Upper lobe of left lung (tissue), 6 donors: ENCODE measurements at regions not wholly inside any gene's neighbourhood (a gene's known extent, or its start where the extent isn't known, plus 50 kb on each side); places are given as distances from the start of the nearest gene placed in this dataset.
A peak's percentile ranks its signal among the peaks of the same experiment; 100 is the strongest.

ENCODE experiments used
- ATAC-seq, 2 donors: fragments of 200-7000 bp; cut with Tn5 transposase; one replicate each; pipeline ENCODE4 v1.9.1; 2022; ENCODE audit warnings: mild to moderate bottlenecking in 2 of 2, moderate library complexity in 2 of 2; ENCODE audit not compliant: low FRiP score in 2 of 2
- DNase-seq, 2 donors: peaks; one replicate each; pipeline ENCODE4 v3.0.0-alpha.2; 2019 to 2020
- H3K27ac ChIP-seq, 4 donors: fragments of 200-600 bp; sonication (generic); one replicate each; pipeline ENCODE4 v1.5.1; 2016 to 2019
- H3K27me3 ChIP-seq, 4 donors: fragments of 200-600 bp; sonication (generic); one replicate each; pipeline ENCODE4 v1.5.1; 2017 to 2019
- H3K36me3 ChIP-seq, 4 donors: fragments of 200-600 bp; sonication (generic); one replicate each; pipeline ENCODE4 v1.5.1; 2016 to 2019
- H3K4me1 ChIP-seq, 4 donors: fragments of 200-600 bp; sonication (generic); one replicate each; pipeline ENCODE4 v1.5.1; 2018 to 2019
- H3K4me3 ChIP-seq, 4 donors: fragments of 200-600 bp; sonication (generic); one replicate each; pipeline ENCODE4 v1.5.1; 2017 to 2019; ENCODE audit warnings: mild to moderate bottlenecking in 2 of 4, moderate library complexity in 1 of 4
- H3K9me3 ChIP-seq, 4 donors: fragments of 200-600 bp; sonication (generic); one replicate each; pipeline ENCODE4 v1.5.1; 2018 to 2019
- EP300 ChIP-seq, 4 donors: sonication (generic); formaldehyde crosslinking; IDR thresholded peaks; one replicate each; pipeline ENCODE4 v1.5.1; 2017; ENCODE audit warnings: antibody characterized with exemption in 4 of 4, control low read depth in 2 of 4
- POLR2A ChIP-seq, 4 donors: fragments of 450-650 bp; IDR thresholded peaks; one replicate each; pipeline ENCODE4 v1.5.1; 2016 to 2017; ENCODE audit warnings: antibody characterized with exemption in 4 of 4, mild to moderate bottlenecking in 2 of 4
- POLR2AphosphoS5 ChIP-seq, 2 donors: sonication (generic); formaldehyde crosslinking; IDR thresholded peaks; one replicate each; pipeline ENCODE4 v1.5.1; 2017; ENCODE audit warnings: antibody characterized with exemption in 2 of 2
- WGBS, 2 donors: methylation state at CpG; one replicate each; pipeline ENCODE4 v1.1.5; 2017 to 2018; 5-methylcytosine and 5-hydroxymethylcytosine counted together
- TF ChIP-seq, protein P1 (sequence below), 6 experiments: fragments of 450-650 bp in 4 of 6; fragments of 200-600 bp in 2 of 6; sonication (generic) in 2 of 6; IDR thresholded peaks; one replicate each; pipeline ENCODE4 v1.5.1; 2016 to 2019; ENCODE audit warnings: antibody characterized with exemption in 6 of 6
- donor health status: DM: no; HTN: no; CAD: no; lungs with moderate emphysema.
- donor health status: DM: no; HTN: yes; CAD: no; lungs with severe emphysema.

DNA sequence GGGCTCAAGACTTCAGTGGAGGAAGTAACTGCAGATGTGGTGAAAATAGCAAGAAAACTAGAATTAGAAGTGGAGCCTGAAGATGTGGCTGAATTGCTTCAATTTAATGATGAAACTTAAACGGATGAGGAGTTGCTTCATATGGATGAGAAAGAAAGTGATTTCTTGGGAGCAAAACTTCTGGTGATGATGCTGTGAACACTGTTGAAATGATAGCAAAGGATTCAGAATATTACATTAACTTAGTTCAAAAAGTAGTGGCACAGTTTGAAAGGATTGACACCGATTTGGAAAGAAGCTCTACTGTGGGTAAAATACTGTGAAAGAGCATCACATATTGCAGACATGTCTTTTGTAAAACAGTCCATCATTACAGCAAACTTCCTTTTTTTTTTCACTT lies 638.0 kb downstream of the NYAP2 start:
- whole genome bisulfite sequencing, 2 donors: 78% methylated on average over 2 of the region's 2 CpGs
- Histone ChIP-seq H3K9me3 (no peaks in the 10 kb centered on the region), H3K4me1 (no peaks in the 10 kb centered on the region), H3K36me3 (no peaks in the 10 kb centered on the region), H3K4me3 (no peak overlapping the region), H3K27me3 (no peaks in the 10 kb centered on the region), H3K27ac (no peak overlapping the region)
- DNase-seq: no peak
- TF ChIP-seq EP300 (IDR thresholded peaks at IDR 0.05): no peak
- TF ChIP-seq POLR2AphosphoS5 (IDR thresholded peaks at IDR 0.05): no peak
- no peak for ATAC-seq

DNA sequence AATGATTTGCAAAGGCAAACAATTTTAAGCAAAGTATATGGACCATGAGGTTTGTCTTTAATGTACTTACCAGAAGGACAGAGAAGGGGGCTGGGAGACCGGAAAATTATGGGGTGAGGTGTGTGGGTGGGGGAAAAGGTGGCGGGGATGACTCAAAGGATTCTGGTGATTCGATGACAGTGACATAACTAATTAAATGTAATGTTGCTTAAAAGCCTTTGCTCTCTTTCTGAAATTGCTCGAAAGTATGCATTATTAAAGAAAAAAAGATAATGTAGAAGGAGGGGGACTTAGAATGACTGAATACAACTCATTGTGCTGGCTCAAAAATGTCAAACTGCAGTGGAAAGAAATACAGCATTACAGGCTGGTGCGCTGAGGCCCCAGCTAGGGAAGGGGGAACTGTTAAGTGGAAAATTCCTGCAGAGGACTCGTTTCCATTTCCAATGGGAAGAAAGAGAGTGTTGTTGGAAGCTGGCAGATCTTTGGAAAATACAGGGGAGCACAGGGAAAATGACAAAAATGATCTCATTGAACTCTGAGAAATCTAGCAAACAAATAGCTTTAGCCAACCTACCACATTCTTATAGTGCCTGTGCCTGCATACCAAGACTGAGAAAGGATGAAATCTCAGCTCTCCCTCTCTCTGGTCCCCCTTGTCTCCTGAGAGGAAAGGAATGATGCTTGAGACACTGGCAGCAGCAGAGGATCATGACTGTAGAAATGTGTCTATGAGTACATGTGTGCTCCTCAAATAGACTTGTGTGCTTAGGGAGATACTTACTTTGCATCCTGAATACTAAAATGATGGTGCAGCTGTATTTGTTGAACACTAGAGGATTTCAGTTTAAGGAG lies 632.4 kb downstream of the NYAP2 start:
- peaks cover 5 to 21% (median 10%) of the 10 kb centered on the region in 4 donors for H3K4me1 ChIP-seq
- ATAC-seq: no peak
- H3K9me3 ChIP-seq: no peaks in the 10 kb centered on the region
- H3K27ac ChIP-seq: peak overlapping the region in 3 of 4 donors; percentile 36 to 73 (median 67)
- no peak for DNase-seq
- TF ChIP-seq POLR2AphosphoS5 (IDR thresholded peaks at IDR 0.05) (no peak), POLR2A (IDR thresholded peaks at IDR 0.05) (no peak), EP300 (IDR thresholded peaks at IDR 0.05) (no peak)
- TF ChIP-seq, protein P1, sequence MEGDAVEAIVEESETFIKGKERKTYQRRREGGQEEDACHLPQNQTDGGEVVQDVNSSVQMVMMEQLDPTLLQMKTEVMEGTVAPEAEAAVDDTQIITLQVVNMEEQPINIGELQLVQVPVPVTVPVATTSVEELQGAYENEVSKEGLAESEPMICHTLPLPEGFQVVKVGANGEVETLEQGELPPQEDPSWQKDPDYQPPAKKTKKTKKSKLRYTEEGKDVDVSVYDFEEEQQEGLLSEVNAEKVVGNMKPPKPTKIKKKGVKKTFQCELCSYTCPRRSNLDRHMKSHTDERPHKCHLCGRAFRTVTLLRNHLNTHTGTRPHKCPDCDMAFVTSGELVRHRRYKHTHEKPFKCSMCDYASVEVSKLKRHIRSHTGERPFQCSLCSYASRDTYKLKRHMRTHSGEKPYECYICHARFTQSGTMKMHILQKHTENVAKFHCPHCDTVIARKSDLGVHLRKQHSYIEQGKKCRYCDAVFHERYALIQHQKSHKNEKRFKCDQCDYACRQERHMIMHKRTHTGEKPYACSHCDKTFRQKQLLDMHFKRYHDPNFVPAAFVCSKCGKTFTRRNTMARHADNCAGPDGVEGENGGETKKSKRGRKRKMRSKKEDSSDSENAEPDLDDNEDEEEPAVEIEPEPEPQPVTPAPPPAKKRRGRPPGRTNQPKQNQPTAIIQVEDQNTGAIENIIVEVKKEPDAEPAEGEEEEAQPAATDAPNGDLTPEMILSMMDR (IDR thresholded peaks at IDR 0.05): no peak
- no peaks in the 10 kb centered on the region for H3K36me3 ChIP-seq
- H3K27me3 ChIP-seq: no peaks in the 10 kb centered on the region
- H3K4me3 ChIP-seq: peak overlapping the region in 3 of 4 donors; percentile 42 to 59 (median 45)
- WGBS, 2 donors: 13 to 24% methylated on average over 6 of the region's 6 CpGs

DNA sequence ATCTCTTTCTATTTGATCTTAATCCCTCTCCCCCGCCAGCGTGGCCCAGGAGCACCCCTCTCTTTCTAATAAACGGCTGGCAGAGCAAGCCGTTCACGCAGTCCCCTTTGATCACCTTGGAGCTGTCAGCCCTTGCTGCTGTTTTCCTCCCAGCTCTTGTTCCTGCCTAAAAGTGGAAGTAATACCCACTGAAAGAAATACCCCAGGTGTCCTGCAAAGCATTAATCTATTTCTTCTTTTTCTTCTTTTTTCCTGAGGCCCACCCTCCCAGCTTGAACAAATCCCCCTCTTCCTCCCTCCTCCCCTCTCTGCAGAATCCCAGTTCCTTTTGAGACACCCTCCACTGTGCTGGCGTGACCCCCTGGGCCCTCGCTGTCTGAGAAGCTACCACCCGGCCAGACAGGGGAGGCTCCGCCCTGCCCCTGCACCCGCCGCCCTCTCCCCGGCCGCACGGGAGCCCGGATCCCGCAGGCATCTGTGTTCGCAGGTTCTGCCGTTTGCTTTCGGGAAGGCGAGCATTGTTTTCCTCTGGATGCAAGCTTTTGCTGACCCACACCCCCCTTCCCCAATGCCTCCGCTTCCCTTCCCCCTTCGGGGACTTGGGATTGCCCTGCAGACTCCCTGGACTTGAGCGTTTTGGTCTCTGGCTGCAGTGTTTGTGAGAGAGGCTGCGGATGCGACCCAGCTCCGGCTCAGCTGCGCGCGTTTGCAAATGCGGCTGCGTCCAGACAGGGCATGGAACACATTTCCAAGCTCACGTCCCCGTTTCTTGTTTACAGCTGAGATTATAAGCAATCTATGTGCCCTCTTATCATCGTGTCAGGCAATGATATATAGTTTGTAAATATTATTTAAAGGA lies 631.5 kb downstream of the NYAP2 start:
- 2% methylated on average over 33 to 34 of the region's 34 CpGs for WGBS, 2 donors
- TF ChIP-seq, protein P1 (IDR thresholded peaks at IDR 0.05): no peak
- peak in 1 of 2 donors; percentile 37 for TF ChIP-seq POLR2AphosphoS5 (IDR thresholded peaks at IDR 0.05)
- no peak for TF ChIP-seq EP300 (IDR thresholded peaks at IDR 0.05)
- peak in 1 of 4 donors; percentile 64 for TF ChIP-seq POLR2A (IDR thresholded peaks at IDR 0.05)
- H3K4me3 ChIP-seq: peak overlapping the region in 3 of 4 donors; percentile 42 to 59 (median 45)
- ATAC-seq (peak; percentile 89 to 93), DNase-seq (peak; percentile 63 to 89)
- H3K27me3 ChIP-seq: no peaks in the 10 kb centered on the region
- H3K9me3 ChIP-seq: no peaks in the 10 kb centered on the region
- peaks cover 5 to 21% (median 10%) of the 10 kb centered on the region in 4 donors for H3K4me1 ChIP-seq
- peak overlapping the region; percentile 36 to 73 (median 62) for H3K27ac ChIP-seq
- no peaks in the 10 kb centered on the region for H3K36me3 ChIP-seq

DNA sequence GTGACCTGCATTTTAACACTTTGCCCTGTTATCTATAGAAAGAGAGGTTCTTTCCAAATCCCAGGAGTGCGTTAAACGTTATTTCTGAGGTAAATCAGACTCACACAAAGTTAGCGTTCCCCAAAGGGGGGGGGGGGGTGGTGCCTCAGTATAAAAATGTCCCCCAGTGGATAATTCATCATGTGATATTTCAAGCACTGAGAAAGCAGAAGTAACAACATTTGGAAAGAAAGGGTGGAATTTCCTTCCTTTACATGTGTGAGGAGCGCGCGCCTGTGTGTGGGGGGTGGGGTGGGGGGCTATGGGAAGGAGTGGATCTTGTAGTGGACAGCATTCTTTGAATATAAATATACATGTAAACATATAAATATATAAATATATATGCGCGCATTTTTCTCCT lies 630.9 kb downstream of the NYAP2 start:
- H3K4me1 ChIP-seq: peaks cover 5 to 21% (median 10%) of the 10 kb centered on the region in 4 donors
- no peaks in the 10 kb centered on the region for H3K27me3 ChIP-seq
- no peak for DNase-seq
- H3K36me3 ChIP-seq: no peaks in the 10 kb centered on the region
- no peaks in the 10 kb centered on the region for H3K9me3 ChIP-seq
- peak in 1 of 2 donors; percentile 44 for ATAC-seq
- peak overlapping the region in 2 of 4 donors; percentile 67 to 73 for H3K27ac ChIP-seq
- 22 to 28% methylated on average over 8 of the region's 8 CpGs for WGBS, 2 donors
- TF ChIP-seq POLR2A (IDR thresholded peaks at IDR 0.05): no peak
- no peak for TF ChIP-seq POLR2AphosphoS5 (IDR thresholded peaks at IDR 0.05)
- TF ChIP-seq, protein P1 (IDR thresholded peaks at IDR 0.05): no peak
- no peak for TF ChIP-seq EP300 (IDR thresholded peaks at IDR 0.05)
- H3K4me3 ChIP-seq: peak overlapping the region in 3 of 4 donors; percentile 42 to 59 (median 45)

DNA sequence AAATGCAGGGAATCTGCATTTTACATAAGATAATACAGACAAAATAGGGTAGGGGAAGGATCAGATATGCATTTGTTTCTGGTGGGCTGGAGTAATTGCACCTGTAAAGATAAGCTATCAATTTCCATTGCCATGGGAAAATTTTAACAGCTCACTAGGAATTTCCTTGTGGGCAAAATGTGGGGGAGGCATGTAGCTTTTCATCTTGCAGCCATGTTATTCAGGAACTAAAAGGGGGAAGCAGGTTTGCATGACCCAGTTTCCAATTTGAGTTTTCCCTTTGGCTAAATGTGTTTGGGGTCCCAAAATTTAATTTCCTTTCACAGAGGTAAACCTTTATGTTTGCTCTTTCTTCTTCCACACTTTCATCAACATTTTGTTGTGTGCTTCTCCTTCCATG lies 624.4 kb downstream of the NYAP2 start:
- Histone ChIP-seq H3K27ac (no peak overlapping the region), H3K4me3 (no peak overlapping the region), H3K27me3 (no peaks in the 10 kb centered on the region), H3K9me3 (no peaks in the 10 kb centered on the region), H3K4me1 (no peaks in the 10 kb centered on the region), H3K36me3 (no peaks in the 10 kb centered on the region)
- ATAC-seq (no peak), DNase-seq (no peak)
- no peak for TF ChIP-seq EP300 (IDR thresholded peaks at IDR 0.05)
- TF ChIP-seq, protein P1 (IDR thresholded peaks at IDR 0.05): no peak
